GM18508 (cell line): ENCODE measurements at regions not wholly inside any gene's neighbourhood (a gene's known extent, or its start where the extent isn't known, plus 50 kb on each side); places are given as distances from the start of the nearest gene placed in this dataset.

Experiments
- ATAC-seq: cut with Tn5 transposase; IDR thresholded peaks from one replicate; pipeline ENCODE4 v1.9.1; 2021; ENCODE audit warnings: moderate number of reproducible peaks; ENCODE audit not compliant: insufficient read depth, unreplicated experiment

GRCh38 chr7:31398815-31399214 is 58.3 kb upstream of the NEUROD6 start:
- ATAC-seq: no peak

GRCh38 chr7:31407178-31407676 is 66.7 kb upstream of the NEUROD6 start:
- ATAC-seq: no peak

GRCh38 chr7:31408140-31408729 is 67.7 kb upstream of the NEUROD6 start:
- no peak for ATAC-seq

- ATAC-seq: no peak
These were observed 69.7 kb upstream of the NEUROD6 start for GRCh38 chr7:31410265-31410664.

- no peak for ATAC-seq
These were observed 70.9 kb upstream of the NEUROD6 start for GRCh38 chr7:31411416-31411815.

GRCh38 chr7:31413766-31414165 is 73.2 kb upstream of the NEUROD6 start:
- ATAC-seq: no peak

GRCh38 chr7:31416381-31416870 is 75.9 kb upstream of the NEUROD6 start:
- ATAC-seq: no peak

GRCh38 chr7:31418928-31419327 is 78.4 kb upstream of the NEUROD6 start:
- ATAC-seq: no peak

GRCh38 chr7:31419505-31420055 is 79.1 kb upstream of the NEUROD6 start:
- ATAC-seq: no peak

GRCh38 chr7:31420948-31421347 is 80.4 kb upstream of the NEUROD6 start:
- no peak for ATAC-seq

GRCh38 chr7:31421607-31422006 is 81.1 kb upstream of the NEUROD6 start:
- no peak for ATAC-seq

- ATAC-seq: no peak
These were observed 83.5 kb upstream of the NEUROD6 start for GRCh38 chr7:31423994-31424393.

- ATAC-seq: no peak
These were observed 81.7 kb upstream of the ITPRID1 start for GRCh38 chr7:31432176-31432575.

GRCh38 chr7:31432836-31433340 is 81.0 kb upstream of the ITPRID1 start:
- no peak for ATAC-seq

GRCh38 chr7:31437250-31437865 is 76.5 kb upstream of the ITPRID1 start:
- ATAC-seq: no peak

GRCh38 chr7:31439165-31439564 is 74.7 kb upstream of the ITPRID1 start:
- no peak for ATAC-seq

GRCh38 chr7:31440511-31440910 is 73.4 kb upstream of the ITPRID1 start:
- no peak for ATAC-seq

- no peak for ATAC-seq
These were observed 71.3 kb upstream of the ITPRID1 start for GRCh38 chr7:31442626-31443025.

- peak; percentile 94 for ATAC-seq
These were observed 70.4 kb upstream of the ITPRID1 start for GRCh38 chr7:31443457-31443856.

GRCh38 chr7:31444196-31444595 is 69.7 kb upstream of the ITPRID1 start:
- ATAC-seq: no peak

GRCh38 chr7:31445686-31446355 is 68.1 kb upstream of the ITPRID1 start:
- no peak for ATAC-seq
